ENCODE measurements at regions not wholly inside any gene's neighbourhood (a gene's known extent, or its start where the extent isn't known, plus 50 kb on each side); places are given as distances from the start of the nearest gene placed in this dataset.

- TF ChIP-seq POLR2AphosphoS5 (IDR thresholded peaks at IDR 0.05) (no peak), CTCF (IDR thresholded peaks at IDR 0.05) (no peak), EP300 (IDR thresholded peaks at IDR 0.05) (no peak)
Measured at GRCh38 chr9:79210541-79211243, 361.1 kb upstream of the TLE4 start.
